Body of pancreas (tissue), 4 donors: ENCODE measurements at regions not wholly inside any gene's neighbourhood (a gene's known extent, or its start where the extent isn't known, plus 50 kb on each side); places are given as distances from the start of the nearest gene placed in this dataset.

Experiments used
- CTCF ChIP-seq, 7 experiments: fragments of 450-650 bp in 4 of 7; fragments of 200-600 bp in 3 of 7; sonication (generic) in 3 of 7; IDR thresholded peaks; one replicate each; pipeline ENCODE4 v1.5.1; 2016 to 2019; ENCODE audit warnings: antibody characterized with exemption in 7 of 7
- POLR2A ChIP-seq, 3 donors: fragments of 450-650 bp; IDR thresholded peaks; one replicate each; pipeline ENCODE4 v1.6.1; 2016; ENCODE audit warnings: antibody characterized with exemption in 3 of 3, mild to moderate bottlenecking in 2 of 3

GRCh38 chr5:56523790-56524575, 290.9 kb upstream of the ANKRD55 start:
- no peak for TF ChIP-seq POLR2A (IDR thresholded peaks at IDR 0.05)
- no peak for TF ChIP-seq CTCF (IDR thresholded peaks at IDR 0.05)
